ENCODE measurements at regions not wholly inside any gene's neighbourhood (a gene's known extent, or its start where the extent isn't known, plus 50 kb on each side); places are given as distances from the start of the nearest gene placed in this dataset.

- TF ChIP-seq MYC (IDR thresholded peaks at IDR 0.05; ENCODE audit: low read depth, low read length) = no peak
- H3K4me3 ChIP-seq (ENCODE audit: low read depth, low read length) = no peak overlapping the region
- no peak for DNase-seq (ENCODE audit: low read depth)
Measured at GRCh38 chr1:29823561-29823960, 587.2 kb downstream of the PTPRU start.

GRCh38 chr1:29821605-29822004 is 585.3 kb downstream of the PTPRU start:
- DNase-seq (ENCODE audit: low read depth) = no peak
- TF ChIP-seq CTCF (IDR thresholded peaks at IDR 0.05; ENCODE audit: low read depth, low read length) (no peak), POLR2A (IDR thresholded peaks at IDR 0.05; ENCODE audit: extremely low read depth, insufficient read length) (no peak), MAX (IDR thresholded peaks at IDR 0.05; ENCODE audit: low read depth, low read length) (no peak), MYC (IDR thresholded peaks at IDR 0.05; ENCODE audit: low read depth, low read length) (no peak)
- H3K4me3 ChIP-seq (ENCODE audit: low read depth, low read length) = no peak overlapping the region

GRCh38 chr1:29820401-29820800 is 584.1 kb downstream of the PTPRU start:
- TF ChIP-seq CTCF (IDR thresholded peaks at IDR 0.05; ENCODE audit: low read depth, low read length) = no peak
- no peak for TF ChIP-seq MAX (IDR thresholded peaks at IDR 0.05; ENCODE audit: low read depth, low read length)
- TF ChIP-seq MYC (IDR thresholded peaks at IDR 0.05; ENCODE audit: low read depth, low read length) = no peak
- TF ChIP-seq POLR2A (IDR thresholded peaks at IDR 0.05; ENCODE audit: extremely low read depth, insufficient read length) = no peak
- no peak overlapping the region for H3K4me3 ChIP-seq (ENCODE audit: low read depth, low read length)
- no peak for DNase-seq (ENCODE audit: low read depth)

GRCh38 chr1:29812408-29813135 is 576.2 kb downstream of the PTPRU start:
- TF ChIP-seq CTCF (IDR thresholded peaks at IDR 0.05; ENCODE audit: low read depth, low read length) (no peak), MYC (IDR thresholded peaks at IDR 0.05; ENCODE audit: low read depth, low read length) (no peak), POLR2A (IDR thresholded peaks at IDR 0.05; ENCODE audit: extremely low read depth, insufficient read length) (no peak), MAX (IDR thresholded peaks at IDR 0.05; ENCODE audit: low read depth, low read length) (no peak)
- DNase-seq (ENCODE audit: low read depth) = no peak
- H3K4me3 ChIP-seq (ENCODE audit: low read depth, low read length) = no peak overlapping the region

GRCh38 chr1:29811727-29812407 is 575.5 kb downstream of the PTPRU start:
- DNase-seq (ENCODE audit: low read depth) = no peak
- no peak for TF ChIP-seq POLR2A (IDR thresholded peaks at IDR 0.05; ENCODE audit: extremely low read depth, insufficient read length)
- TF ChIP-seq CTCF (IDR thresholded peaks at IDR 0.05; ENCODE audit: low read depth, low read length) = no peak
- no peak for TF ChIP-seq MYC (IDR thresholded peaks at IDR 0.05; ENCODE audit: low read depth, low read length)
- no peak for TF ChIP-seq MAX (IDR thresholded peaks at IDR 0.05; ENCODE audit: low read depth, low read length)
- no peak overlapping the region for H3K4me3 ChIP-seq (ENCODE audit: low read depth, low read length)

GRCh38 chr1:29811247-29811646 is 574.9 kb downstream of the PTPRU start:
- TF ChIP-seq MAX (IDR thresholded peaks at IDR 0.05; ENCODE audit: low read depth, low read length) (no peak), CTCF (IDR thresholded peaks at IDR 0.05; ENCODE audit: low read depth, low read length) (no peak), MYC (IDR thresholded peaks at IDR 0.05; ENCODE audit: low read depth, low read length) (no peak), POLR2A (IDR thresholded peaks at IDR 0.05; ENCODE audit: extremely low read depth, insufficient read length) (no peak)
- no peak overlapping the region for H3K4me3 ChIP-seq (ENCODE audit: low read depth, low read length)
- no peak for DNase-seq (ENCODE audit: low read depth)

Data from NB4 (cell line).